GM18868 (cell line): ENCODE measurements at regions not wholly inside any gene's neighbourhood (a gene's known extent, or its start where the extent isn't known, plus 50 kb on each side); places are given as distances from the start of the nearest gene placed in this dataset.

ENCODE experiments used
- ATAC-seq: cut with Tn5 transposase; IDR thresholded peaks from one replicate; pipeline ENCODE4 v1.9.1; 2021; ENCODE audit warnings: mild to moderate bottlenecking, moderate library complexity; ENCODE audit not compliant: unreplicated experiment

DNA sequence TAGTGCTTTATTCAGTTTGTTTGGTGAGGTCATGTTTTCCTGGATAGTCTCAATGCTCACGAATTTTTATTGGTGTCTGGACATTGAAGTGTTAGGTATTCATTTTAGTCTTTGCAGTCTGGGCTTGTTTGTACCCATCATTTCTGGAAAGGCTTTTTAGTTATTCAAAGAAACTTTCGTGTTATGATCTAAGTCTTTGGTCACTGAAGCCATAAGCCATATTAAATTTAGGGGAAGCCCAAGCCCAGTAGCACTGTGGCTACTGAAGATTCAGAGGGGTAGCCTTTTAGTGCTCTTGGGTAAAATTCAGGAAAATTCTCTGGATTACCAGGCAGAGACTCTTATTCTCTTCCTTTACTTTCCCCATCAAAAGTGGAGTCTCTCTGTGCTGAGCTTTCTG lies 56.2 kb upstream of the PEX5L start:
- no peak for ATAC-seq

DNA sequence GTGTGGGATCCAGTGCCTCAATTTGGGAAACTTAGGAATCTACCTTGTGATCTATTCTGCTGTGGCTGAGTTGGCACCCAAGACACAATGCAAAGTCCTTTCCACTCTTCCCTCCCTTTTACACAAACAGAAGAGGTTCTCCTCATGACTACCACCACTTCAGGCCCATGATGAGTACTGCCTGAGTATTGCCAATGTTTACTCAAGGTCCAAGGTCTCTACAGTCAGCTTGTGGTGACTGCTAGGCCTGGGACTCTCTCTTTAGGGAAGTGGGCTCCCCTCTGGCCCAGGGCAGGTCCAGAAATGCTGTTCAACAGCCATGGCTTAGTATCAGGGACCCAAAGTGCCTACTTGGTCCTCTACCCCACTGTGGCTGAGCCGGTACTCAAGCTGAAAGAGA lies 56.8 kb upstream of the PEX5L start:
- ATAC-seq = no peak

DNA sequence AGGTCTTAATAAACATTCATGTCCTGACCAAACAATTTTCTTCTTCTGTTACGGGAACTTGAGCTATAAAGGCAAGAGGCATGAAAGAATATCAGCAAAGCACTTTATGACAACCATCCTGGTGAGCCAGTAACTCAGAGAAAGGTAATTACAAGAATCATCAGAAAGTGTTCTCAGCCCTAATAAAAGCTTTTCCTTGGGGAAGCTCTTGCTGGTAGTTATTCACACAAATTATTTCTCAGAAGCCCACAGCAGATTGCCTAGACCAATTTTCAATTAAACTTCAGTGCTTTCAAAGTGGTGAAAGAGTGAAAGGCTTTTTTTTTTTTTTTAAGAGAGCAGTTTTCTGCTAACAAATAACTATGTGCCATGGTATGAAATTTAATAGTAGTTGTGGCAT lies 60.9 kb upstream of the PEX5L start:
- no peak for ATAC-seq

DNA sequence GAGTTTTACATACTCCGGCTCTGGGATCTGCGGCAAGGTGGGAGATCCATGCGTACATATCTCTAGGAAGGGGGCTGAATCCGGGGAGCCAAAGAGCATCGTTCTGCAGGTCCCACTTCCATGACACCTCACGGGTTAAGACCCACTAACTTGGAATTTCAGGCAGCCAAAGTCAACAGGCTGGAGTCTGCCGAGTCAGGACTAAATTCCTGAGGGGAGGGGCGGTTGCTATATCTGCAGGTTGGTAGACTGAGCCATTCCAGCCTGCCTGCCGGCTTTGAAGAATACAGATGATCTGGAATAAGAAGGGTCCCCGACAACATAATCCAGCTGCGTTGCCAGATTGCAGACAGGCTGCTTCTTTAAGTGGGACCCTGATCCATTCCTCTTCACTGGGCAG lies 65.4 kb upstream of the PEX5L start:
- ATAC-seq = no peak

DNA sequence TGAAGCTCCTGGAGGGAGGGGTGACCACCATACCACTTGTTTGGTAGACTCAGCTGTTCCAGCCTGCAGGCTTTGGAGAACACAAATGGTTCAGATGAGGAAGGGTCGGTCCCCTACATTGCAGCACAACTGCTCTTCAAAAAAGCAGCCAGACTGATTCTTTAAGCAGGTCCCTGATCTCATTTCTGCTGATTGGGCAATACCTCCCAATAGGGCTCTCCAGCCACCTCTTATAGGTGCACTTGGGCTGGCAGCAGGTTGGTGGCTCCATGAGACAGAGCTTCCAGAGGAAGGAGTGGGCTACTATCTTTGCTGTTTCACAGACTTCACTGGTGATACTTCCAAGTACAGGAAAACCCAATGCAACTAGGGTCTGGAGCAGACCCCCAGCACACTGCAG lies 65.9 kb upstream of the PEX5L start:
- ATAC-seq = no peak

DNA sequence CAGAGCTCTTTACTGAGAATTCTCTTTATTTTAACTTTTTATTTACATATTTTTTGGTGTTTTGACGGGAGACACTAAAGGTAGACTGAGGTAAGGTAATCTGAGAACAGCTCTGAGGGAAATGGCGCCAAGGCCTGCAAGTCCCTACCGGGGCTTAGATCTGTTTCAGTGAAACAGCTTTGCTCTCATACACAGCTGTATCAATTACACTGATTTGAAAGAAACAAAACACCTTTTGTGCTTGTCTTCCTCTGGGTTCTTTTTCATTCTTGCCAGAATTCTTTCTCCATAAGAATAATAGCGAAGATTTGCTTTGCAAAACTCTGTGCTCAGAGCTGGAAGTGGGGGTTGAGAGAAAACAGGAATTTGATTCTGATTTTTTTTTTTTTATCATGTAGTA lies 79.5 kb upstream of the PEX5L start:
- ATAC-seq = no peak

DNA sequence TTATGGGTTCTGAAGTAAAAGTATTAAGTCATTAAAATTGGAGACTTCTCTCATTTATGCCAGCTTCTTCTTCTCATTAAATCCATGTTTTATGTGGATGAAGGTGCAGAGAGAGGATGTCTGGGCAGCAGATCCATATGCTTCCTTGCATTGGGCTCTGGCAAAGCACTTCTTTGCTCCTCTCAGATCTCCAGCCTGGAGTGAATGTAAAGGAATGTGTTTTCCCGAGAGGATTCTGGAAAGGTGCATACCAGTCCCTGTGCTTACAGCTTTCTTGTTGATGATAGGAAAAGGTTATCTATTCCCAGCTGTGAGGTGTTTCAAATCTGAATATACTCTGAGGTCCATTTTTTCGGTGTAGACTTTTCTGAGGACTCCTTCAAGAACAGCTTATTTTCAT lies 79.9 kb upstream of the PEX5L start:
- ATAC-seq = no peak

DNA sequence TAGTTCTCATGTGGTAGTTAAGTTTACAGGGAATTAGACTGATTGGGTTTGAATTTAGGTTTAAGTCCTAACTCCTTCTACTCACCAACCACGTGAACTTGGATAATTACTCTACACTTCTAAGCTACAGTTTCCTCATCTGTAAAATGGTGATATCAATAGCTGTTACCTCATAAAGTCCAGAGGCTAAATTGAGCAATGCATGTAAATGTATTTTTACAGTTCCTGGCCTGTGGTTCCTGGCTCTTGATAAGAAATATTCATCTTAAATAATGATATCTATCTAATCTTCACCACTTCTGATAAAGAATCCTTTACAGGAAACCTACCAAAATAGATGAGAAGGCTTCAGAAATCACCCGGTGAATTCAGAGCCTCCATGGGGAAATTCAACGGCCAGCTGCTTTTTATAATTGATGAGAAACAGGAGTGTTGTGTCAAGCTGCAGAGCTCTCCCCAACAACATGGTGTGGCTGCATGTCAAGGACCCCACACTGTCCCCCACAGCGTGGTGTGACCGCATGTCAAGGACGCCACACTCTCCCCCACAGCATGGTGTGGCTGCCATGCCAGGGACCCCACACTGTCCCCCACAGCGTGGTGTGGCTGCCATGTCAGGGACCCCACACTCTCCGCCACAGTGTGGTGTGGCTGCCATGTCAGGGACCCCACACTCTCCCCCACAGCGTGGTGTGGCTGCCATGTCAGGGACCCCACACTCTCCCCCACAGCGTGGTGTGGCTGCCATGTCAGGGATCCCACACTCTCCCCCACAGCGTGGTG lies 80.8 kb upstream of the PEX5L start:
- no peak for ATAC-seq

DNA sequence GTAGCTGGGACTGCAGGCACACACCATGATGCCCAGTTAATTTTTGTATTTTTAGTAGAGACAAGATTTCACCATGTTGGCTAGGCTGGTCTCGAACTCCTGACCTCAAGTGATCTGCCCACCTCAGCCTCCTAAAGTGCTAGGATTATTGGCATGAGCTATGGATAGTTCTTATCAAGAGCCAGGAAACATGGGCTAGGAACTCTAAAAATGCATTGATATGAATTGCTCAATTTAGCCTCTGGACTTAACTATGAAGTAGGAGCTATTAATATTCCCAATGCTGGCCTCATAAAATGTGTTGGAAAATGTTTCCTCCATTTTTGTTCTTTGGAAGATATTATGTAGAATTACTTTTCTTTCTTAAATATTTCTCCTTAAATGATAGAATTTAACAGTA lies 82.8 kb upstream of the PEX5L start:
- ATAC-seq = no peak

DNA sequence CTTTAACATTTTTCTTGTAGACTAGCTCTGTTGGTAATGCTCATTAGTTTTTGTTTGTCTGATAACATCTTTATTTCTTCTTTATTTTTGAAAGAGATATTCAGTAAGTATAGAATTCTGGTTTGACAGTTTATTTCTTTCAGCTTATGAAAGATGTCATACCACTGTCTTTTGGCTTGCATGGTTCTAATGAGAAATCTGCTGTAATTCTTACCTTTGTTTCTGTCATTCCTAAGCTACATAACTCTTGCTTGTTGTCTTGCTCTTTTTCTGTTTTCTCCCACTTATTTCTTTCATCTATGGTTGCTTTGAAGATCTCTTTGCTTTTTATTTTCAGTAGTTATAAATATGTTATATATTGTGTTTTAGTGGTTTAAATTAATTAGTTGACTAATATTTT lies 87.2 kb upstream of the PEX5L start:
- ATAC-seq = no peak

DNA sequence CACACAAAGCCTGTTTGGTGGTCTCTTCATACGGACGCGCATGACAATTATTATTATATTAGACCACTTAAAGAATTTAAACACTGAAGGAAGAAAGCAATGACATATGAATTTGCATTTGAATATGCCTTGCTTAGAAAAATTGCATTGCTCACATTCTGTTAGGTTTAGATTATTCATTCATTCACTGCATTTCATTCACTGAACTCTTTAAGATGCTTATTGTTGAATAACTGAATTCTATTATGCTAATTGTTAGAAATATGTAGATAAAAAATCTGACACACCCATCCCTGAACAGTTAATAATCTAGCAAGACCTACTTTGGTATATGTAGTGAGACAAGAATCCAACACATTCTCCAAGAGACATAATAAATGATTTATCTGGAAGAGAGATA lies 94.4 kb upstream of the PEX5L start:
- no peak for ATAC-seq

DNA sequence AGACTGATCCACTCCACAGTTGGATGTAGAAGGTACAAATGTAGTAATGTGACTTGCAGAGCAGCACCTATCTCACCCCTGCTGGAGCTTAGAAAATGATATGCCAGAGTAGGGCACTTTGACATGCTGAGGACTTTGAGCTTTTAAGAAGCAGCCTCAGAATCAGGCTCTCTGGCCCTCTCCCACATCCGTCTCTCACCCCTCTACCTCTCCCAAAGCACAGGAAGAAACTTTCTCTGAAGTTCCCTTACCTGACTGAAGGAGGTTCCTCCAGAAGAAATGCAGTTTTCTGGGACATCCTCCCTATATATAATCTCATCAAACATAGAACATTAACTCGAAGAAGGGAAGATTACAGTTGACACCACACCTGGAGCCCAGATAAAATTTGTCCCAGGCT lies 98.4 kb upstream of the PEX5L start:
- no peak for ATAC-seq

DNA sequence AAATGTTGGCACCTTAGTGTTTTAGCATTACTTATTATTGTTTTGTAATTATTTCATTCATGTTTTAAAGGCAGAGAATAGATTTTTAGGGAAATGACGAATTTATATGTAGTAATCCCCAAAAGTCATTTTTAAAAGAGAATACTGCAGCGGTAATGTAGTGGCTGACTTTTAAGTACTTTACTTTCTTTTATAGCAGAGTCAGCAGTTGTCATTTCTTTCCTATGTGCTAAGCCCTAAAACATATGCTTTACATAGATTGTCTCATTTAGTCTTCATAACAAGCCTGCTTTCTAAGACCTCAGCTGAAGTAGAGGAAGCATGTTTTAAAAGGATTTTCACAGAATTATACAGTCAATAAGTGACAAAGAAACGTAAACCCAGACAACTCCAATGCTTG lies 102.1 kb upstream of the PEX5L start:
- ATAC-seq = no peak

DNA sequence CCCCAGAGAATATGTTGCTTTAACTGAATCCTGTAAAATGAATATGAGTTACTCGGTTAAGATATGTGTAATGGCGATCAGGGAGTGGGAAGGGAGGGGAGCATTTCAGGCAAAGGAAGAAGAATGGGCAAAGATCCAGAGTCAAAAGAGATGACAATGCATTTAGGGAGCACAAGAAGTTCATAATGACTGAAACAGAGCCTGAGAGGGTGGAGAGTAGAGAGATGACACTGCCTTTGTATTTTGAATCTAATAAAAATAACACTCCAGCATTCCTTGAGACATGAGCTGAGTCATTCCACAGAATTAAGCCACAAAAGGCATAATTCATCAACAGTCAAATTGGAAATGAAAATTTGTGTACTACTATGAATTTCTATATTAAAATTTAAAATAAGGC lies 105.3 kb upstream of the PEX5L start:
- ATAC-seq = no peak

DNA sequence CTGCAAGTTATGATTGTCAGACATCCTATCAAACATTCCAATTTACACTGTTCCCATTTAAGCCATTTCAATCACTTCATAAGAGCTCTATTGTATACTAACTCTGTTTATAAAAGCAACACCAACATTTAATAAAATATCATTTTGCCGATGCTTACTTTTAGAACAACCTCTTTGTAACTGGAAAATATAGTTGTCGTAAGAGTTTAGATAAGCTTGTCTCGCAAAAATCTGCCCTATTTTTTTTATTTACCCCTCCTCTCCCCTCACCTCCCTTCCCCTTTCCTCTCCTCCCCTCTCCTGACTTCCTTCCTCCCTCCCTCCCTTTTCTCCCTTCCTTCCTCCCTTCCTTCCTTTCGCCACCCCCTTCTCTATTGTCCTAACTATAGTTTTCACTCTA lies 105.7 kb upstream of the PEX5L start:
- no peak for ATAC-seq

DNA sequence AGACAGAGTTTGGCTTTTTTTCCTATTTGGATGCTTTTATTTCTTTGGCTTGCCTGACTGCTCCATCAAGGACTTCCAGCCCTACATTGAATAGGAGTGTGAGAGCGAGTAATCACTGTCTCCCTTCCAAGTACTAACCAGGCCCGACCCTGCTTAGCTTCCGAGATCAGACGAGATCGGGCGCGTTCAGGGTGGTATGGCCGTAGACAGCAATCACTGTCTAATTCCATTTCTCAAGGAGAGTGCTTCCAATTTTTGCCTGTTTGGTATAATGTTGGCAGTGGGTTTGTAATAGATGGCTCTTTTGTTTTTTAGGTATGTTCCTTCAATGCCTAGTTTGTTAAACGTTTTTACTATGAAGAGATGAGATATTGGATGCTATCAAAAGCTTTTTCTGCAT lies 125.0 kb upstream of the PEX5L start:
- ATAC-seq = no peak

DNA sequence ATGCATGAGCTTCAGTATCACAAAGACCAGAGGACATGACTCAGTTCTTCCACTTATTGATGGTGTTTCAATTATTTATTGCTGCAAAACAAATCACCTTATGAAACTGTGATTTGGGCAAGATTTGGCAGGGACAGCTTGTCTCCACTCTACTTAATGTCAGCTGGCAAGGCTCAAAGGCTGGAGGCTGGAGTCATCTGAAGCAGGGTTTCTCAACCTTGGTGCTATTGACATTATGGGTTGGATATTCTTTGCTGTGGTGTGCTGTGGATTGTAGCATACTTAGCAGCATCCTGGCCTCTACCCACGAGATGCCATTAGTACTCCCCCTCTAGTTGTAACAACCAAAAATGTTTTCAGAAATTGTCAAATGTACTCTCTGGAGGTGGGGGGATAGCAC lies 138.8 kb upstream of the PEX5L start:
- no peak for ATAC-seq

DNA sequence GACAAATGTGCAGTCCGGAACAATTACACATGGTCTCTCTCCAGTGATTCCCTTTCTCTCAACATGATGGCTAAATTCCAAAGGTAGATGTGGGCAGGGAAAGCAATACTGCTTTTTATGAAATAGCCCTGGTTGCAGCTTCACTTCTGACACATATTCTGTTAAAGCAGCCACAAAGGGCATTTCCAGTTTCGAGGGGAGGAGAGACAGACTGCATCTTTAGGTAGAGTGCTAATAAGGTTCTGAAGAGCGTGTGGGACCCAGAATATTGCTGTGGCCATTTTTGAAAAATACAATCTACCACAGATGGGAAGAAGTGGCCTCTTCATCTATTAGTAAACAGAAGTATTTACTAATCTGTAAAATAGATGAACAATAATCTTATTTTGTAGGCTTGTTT lies 139.3 kb upstream of the PEX5L start:
- no peak for ATAC-seq

DNA sequence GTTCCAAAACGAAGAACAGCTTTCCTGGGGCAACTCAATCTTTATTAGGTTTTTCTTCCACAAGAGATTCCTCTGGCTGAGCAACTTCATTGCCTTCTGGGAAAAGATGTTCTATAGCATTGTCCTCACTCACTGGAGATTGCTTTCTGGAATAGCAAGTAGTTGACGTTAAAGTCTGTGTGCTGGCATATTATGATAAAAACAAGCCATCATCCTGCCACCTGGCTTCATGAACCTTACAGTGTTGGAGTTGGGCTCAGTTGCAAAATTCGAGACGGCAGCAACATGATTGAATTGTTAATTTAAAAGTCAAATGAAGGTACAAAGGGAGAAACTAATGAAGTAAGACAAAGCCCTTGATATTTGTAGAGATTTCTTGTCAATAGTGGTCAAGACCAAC lies 140.5 kb upstream of the PEX5L start:
- no peak for ATAC-seq

DNA sequence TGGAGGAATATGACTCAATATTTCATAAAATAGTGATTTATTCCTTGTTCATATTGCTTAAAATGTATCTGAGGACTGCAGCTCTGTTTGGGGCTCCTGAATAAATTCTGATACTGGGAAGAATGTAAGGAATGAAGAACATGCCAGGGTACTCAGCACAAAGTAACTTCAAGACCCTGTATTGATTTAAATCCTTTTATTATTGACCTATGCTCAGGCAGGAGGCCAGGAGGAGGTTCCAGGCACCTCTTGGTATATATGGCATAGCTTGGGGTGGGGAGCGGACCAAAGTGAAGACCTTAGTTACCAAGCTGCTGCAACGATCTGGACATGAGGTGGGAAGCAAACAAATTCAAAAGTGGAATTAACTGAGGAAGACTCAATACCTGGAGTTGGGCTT lies 142.8 kb upstream of the PEX5L start:
- no peak for ATAC-seq

DNA sequence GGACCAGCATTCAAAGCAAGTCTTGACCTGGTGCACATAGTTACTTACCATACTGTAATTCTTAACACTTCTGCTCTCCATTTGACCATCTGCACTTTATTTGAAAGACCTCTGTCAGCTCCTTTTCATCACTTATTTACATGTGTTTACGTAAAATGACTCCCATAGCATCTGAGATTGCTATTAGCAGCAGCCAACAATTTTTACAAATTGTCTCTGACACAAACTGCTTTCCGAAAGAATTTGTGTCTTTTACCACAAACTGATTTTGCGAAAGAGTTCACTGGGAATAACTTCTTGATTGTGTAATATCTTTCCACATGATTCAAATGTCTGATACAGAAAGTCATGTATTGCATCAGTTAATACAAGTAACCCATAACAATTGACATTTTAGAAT lies 144.1 kb upstream of the PEX5L start:
- no peak for ATAC-seq

DNA sequence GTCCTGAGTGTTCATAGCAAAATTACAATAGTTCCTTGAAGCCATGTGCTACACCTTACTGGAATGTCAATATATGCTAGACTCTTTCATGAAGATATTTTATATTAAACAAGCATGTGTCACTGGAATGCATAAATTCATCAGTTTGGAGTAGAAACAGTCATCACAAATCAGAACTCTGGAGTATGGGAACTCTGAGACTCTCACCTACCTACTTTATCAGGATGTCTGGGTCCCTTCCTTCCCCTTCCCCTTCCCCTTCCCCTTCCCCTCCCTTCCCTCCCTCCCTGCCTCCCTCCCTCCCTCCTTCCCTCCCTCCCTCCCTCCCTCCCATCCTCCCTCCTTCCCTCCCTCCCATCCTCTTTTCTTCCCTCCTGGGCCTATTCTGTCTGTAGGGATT lies 144.7 kb upstream of the PEX5L start:
- no peak for ATAC-seq

DNA sequence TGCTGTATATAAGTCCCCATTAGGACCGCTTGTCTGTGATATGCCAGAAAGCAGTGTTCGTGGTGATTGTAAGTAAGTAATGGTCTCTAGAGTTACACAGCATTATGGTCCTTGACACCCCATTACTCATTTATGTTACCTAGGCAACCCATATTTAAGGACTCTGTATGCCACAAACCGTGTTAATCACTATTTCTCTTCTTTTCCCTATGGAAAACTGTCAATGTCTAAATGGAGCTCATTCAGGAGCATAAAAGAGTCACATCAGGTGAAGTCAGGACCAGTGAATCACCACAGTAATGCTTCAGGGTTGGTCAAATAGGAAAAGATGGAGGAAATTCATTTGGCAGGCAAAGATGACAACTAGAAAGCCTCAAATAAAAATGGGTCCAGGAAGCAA lies 146.6 kb upstream of the PEX5L start:
- ATAC-seq = no peak
